ENCODE measurements at regions not wholly inside any gene's neighbourhood (a gene's known extent, or its start where the extent isn't known, plus 50 kb on each side); places are given as distances from the start of the nearest gene placed in this dataset.

DNA sequence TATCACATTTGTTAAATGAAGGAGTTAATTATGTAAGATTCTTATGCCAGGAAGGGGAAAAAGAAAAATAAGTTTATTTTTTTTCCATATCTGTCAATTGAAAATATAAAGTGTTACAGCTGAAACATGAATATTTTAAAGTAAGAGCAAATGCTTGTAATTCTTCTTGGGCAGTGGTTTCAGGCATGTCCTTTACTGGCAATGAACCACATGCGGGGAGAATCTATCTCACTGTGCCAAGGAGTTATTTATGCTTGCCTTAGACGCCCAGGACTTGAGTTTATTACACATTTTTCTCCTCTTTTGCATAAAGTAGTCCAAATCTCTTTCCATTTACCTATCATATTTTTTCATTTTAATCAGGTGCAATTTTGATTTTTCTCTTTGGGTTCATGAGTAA, 207.8 kb upstream of the NRIP1 start:
- Histone ChIP-seq H3K23me2 (ENCODE audit: insufficient read length, low read depth, low read length, poor library complexity, severe bottlenecking) (no peaks in the 10 kb centered on the region), H3K4ac (ENCODE audit: low read depth, low read length) (no peak overlapping the region), H3K4me1 (ENCODE audit: insufficient read depth, low read length) (no peaks in the 10 kb centered on the region), H3T11ph (ENCODE audit: low read length) (no peak overlapping the region), H3K18ac (ENCODE audit: insufficient read length, low read depth, low read length) (no peak overlapping the region), H3K23ac (ENCODE audit: insufficient read length, low read depth, low read length) (no peak overlapping the region), H3K27me3 (ENCODE audit: insufficient read depth, low read length) (no peaks in the 10 kb centered on the region), H4K20me1 (ENCODE audit: control insufficient read depth, insufficient read depth, insufficient read length) (no peaks in the 10 kb centered on the region), H3K79me2 (ENCODE audit: insufficient read depth, low read length) (no peaks in the 10 kb centered on the region), H2BK5ac (ENCODE audit: insufficient read length, low read length) (no peak overlapping the region), H2AFZ (ENCODE audit: low read length) (no peak overlapping the region), H2BK20ac (ENCODE audit: low read depth, low read length, poor library complexity, severe bottlenecking) (no peak overlapping the region), H3K4me2 (ENCODE audit: insufficient read depth, insufficient read length, low read length) (no peak overlapping the region), H3K27ac (ENCODE audit: insufficient read length, low read depth, low read length) (no peak overlapping the region), H3K9ac (ENCODE audit: extremely low read depth, insufficient read length, low read length) (no peak overlapping the region), H3K9me3 (ENCODE audit: control insufficient read depth, low read depth, low read length) (no peaks in the 10 kb centered on the region), H4K91ac (ENCODE audit: insufficient read length, low read depth, low read length) (no peak overlapping the region), H3K79me1 (ENCODE audit: insufficient read depth, low read depth, low read length, poor library complexity, severe bottlenecking) (no peaks in the 10 kb centered on the region), H3K14ac (ENCODE audit: insufficient read depth, low read length) (no peak overlapping the region), H2BK12ac (ENCODE audit: insufficient read length, low read depth, low read length) (no peak overlapping the region), H3K56ac (ENCODE audit: insufficient read length, low read depth, low read length) (no peak overlapping the region), H2AK5ac (ENCODE audit: insufficient read length, low read length) (no peak overlapping the region), H2BK15ac (ENCODE audit: low read depth, low read length) (no peak overlapping the region), H4K8ac (replicated peaks; ENCODE audit: insufficient read length, low read depth, low read length) (no peak overlapping the region), H2BK120ac (ENCODE audit: low read depth, low read length, poor library complexity, severe bottlenecking) (no peak overlapping the region), H4K5ac (ENCODE audit: insufficient read length, low read depth, low read length) (no peak overlapping the region)
- H3K4me3 Mint-ChIP-seq, result no peak overlapping the region
- H3K27me3 Mint-ChIP-seq (ENCODE audit: low read depth), result peaks cover 2% of the 10 kb centered on the region; the same call in 1 of the 2 replicates
- H3K36me3 Mint-ChIP-seq (ENCODE audit: insufficient read depth in 1 of 3, low read depth in 3 of 3), result no peaks in the 10 kb centered on the region; a peak in 1 of 7 replicates
- TF ChIP-seq, protein P1, sequence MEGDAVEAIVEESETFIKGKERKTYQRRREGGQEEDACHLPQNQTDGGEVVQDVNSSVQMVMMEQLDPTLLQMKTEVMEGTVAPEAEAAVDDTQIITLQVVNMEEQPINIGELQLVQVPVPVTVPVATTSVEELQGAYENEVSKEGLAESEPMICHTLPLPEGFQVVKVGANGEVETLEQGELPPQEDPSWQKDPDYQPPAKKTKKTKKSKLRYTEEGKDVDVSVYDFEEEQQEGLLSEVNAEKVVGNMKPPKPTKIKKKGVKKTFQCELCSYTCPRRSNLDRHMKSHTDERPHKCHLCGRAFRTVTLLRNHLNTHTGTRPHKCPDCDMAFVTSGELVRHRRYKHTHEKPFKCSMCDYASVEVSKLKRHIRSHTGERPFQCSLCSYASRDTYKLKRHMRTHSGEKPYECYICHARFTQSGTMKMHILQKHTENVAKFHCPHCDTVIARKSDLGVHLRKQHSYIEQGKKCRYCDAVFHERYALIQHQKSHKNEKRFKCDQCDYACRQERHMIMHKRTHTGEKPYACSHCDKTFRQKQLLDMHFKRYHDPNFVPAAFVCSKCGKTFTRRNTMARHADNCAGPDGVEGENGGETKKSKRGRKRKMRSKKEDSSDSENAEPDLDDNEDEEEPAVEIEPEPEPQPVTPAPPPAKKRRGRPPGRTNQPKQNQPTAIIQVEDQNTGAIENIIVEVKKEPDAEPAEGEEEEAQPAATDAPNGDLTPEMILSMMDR (conservative IDR thresholded peaks at IDR 0.05), result no peak
- no peaks in the 10 kb centered on the region for H3K9me3 Mint-ChIP-seq
- DNase-seq, result no peak
- WGBS (ENCODE audit: extremely low coverage, insufficient read length, low lambda C conversion rate), result no CpG with 5 or more reads among the region's 2 CpGs
- H3K27ac Mint-ChIP-seq, result no peak overlapping the region
- no peaks in the 10 kb centered on the region for H3K4me1 Mint-ChIP-seq
